SH-SY5Y (cell line): ENCODE measurements at regions not wholly inside any gene's neighbourhood (a gene's known extent, or its start where the extent isn't known, plus 50 kb on each side); places are given as distances from the start of the nearest gene placed in this dataset.

Source experiments
- GATA2 ChIP-seq: IDR thresholded peaks from 2 replicates; pipeline ENCODE4 v1.6.1; 2011; ENCODE audit warnings: mild to moderate bottlenecking, low read depth, low read length
- GATA3 ChIP-seq: IDR thresholded peaks from 2 replicates; pipeline ENCODE4 v1.6.1; 2011; ENCODE audit warnings: low read depth, mild to moderate bottlenecking, low read length, moderate library complexity

DNA sequence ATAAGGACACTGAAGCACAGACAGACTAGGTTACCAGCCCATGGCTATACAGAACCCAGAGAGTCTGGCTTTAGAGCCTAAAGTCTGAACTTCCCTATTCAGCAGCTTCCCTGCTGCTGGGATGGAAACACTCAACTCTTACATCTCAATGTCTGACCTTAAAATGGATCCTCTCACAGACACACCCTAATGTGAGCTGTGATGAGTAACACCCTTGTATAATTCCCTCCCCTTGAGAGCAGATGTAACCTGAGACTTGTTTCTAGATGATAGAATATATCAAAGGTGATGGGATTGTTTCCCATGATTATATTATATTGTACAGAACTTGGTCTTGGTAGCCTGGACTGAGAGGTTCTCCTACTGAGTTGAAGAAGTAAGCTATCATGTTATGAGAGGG lies 577.1 kb upstream of the KLHL29 start:
- no peak for TF ChIP-seq GATA2
- TF ChIP-seq GATA3 = no peak
